Activated CD4-positive, alpha-beta T cell treated with anti-CD3 and anti-CD28 coated beads, Interleukin-2, amount 50 U/mL, for 48 hours (primary cell): ENCODE measurements at regions not wholly inside any gene's neighbourhood (a gene's known extent, or its start where the extent isn't known, plus 50 kb on each side); places are given as distances from the start of the nearest gene placed in this dataset.

Source experiments
- DNase-seq, 2 experiments: peaks; one replicate each; pipeline ENCODE4 v3.0.0-alpha.2; 2020

GRCh38 chr1:112267206-112267605 lies 128.8 kb upstream of the CTTNBP2NL start:
- no peak for DNase-seq

GRCh38 chr1:112267929-112268328 lies 128.1 kb upstream of the CTTNBP2NL start:
- no peak for DNase-seq

GRCh38 chr1:112268408-112268807 lies 127.6 kb upstream of the CTTNBP2NL start:
- no peak for DNase-seq

GRCh38 chr1:112271270-112271669 lies 124.7 kb upstream of the CTTNBP2NL start:
- no peak for DNase-seq

- no peak for DNase-seq
Measured at GRCh38 chr1:112272101-112272772, 123.8 kb upstream of the CTTNBP2NL start.

GRCh38 chr1:112284796-112285195 lies 111.2 kb upstream of the CTTNBP2NL start:
- DNase-seq = no peak

GRCh38 chr1:112285316-112285715 lies 110.7 kb upstream of the CTTNBP2NL start:
- no peak for DNase-seq

- no peak for DNase-seq
Measured at GRCh38 chr1:112285746-112286145, 110.3 kb upstream of the CTTNBP2NL start.

- peak in 1 of 2 experiments; percentile 4 for DNase-seq
Measured at GRCh38 chr1:112296908-112297307, 99.1 kb upstream of the CTTNBP2NL start.

GRCh38 chr1:112297536-112297935 lies 98.5 kb upstream of the CTTNBP2NL start:
- DNase-seq = no peak

- DNase-seq = peak; percentile 36 to 40
Measured at GRCh38 chr1:112298558-112298957, 97.5 kb upstream of the CTTNBP2NL start.

GRCh38 chr1:112304126-112304525 lies 91.9 kb upstream of the CTTNBP2NL start:
- no peak for DNase-seq

GRCh38 chr1:112304612-112305011 lies 91.4 kb upstream of the CTTNBP2NL start:
- DNase-seq = no peak

- no peak for DNase-seq
Measured at GRCh38 chr1:112307930-112308591, 88.0 kb upstream of the CTTNBP2NL start.

GRCh38 chr1:112308716-112309115 lies 87.3 kb upstream of the CTTNBP2NL start:
- no peak for DNase-seq

GRCh38 chr1:112309499-112309898 lies 86.5 kb upstream of the CTTNBP2NL start:
- DNase-seq = no peak

- no peak for DNase-seq
Measured at GRCh38 chr1:112312315-112312714, 83.7 kb upstream of the CTTNBP2NL start.

- DNase-seq = no peak
Measured at GRCh38 chr1:112312879-112313278, 83.1 kb upstream of the CTTNBP2NL start.

- DNase-seq = no peak
Measured at GRCh38 chr1:112316254-112316913, 79.6 kb upstream of the CTTNBP2NL start.

- no peak for DNase-seq
Measured at GRCh38 chr1:112317140-112317539, 78.9 kb upstream of the CTTNBP2NL start.

GRCh38 chr1:112317611-112318062 lies 78.4 kb upstream of the CTTNBP2NL start:
- DNase-seq = no peak

GRCh38 chr1:112318263-112318662 lies 77.8 kb upstream of the CTTNBP2NL start:
- no peak for DNase-seq

- no peak for DNase-seq
Measured at GRCh38 chr1:112318698-112319370, 77.2 kb upstream of the CTTNBP2NL start.
